PFSK-1 (cell line): ENCODE measurements at regions not wholly inside any gene's neighbourhood (a gene's known extent, or its start where the extent isn't known, plus 50 kb on each side); places are given as distances from the start of the nearest gene placed in this dataset.

ENCODE experiments used
- FOXP2 ChIP-seq: optimal IDR thresholded peaks from 2 replicates; pipeline ENCODE3; 2011; ENCODE audit warnings: borderline replicate concordance, control low read depth, inconsistent platforms; ENCODE audit not compliant: insufficient read depth; ENCODE audit errors: extremely low read length, extremely low read depth
- POLR2AphosphoS5 ChIP-seq: IDR thresholded peaks from 2 replicates; pipeline ENCODE4 v1.6.1; 2012; ENCODE audit warnings: low read depth, mild to moderate bottlenecking, control low read depth, low read length, moderate library complexity
- REST ChIP-seq, 2 experiments: IDR thresholded peaks; 2 replicates each; pipeline versions ENCODE4 v1.6.1 to v1.8.0; 2011 to 2012; ENCODE audit warnings: low read depth in 2 of 2, low read length in 2 of 2, control low read depth in 1 of 2, inconsistent platforms in 1 of 2, mild to moderate bottlenecking in 1 of 2, moderate library complexity in 1 of 2; ENCODE audit not compliant: insufficient read depth in 1 of 2
- SIN3A ChIP-seq: IDR thresholded peaks from 2 replicates; pipeline ENCODE4 v1.6.1; 2012; ENCODE audit warnings: mild to moderate bottlenecking, low read length, moderate library complexity, borderline replicate concordance; ENCODE audit not compliant: insufficient read depth
- TAF1 ChIP-seq: IDR thresholded peaks from 2 replicates; pipeline ENCODE4 v1.6.1; 2012; ENCODE audit warnings: low read length, control low read depth, borderline replicate concordance; ENCODE audit not compliant: insufficient read depth

DNA sequence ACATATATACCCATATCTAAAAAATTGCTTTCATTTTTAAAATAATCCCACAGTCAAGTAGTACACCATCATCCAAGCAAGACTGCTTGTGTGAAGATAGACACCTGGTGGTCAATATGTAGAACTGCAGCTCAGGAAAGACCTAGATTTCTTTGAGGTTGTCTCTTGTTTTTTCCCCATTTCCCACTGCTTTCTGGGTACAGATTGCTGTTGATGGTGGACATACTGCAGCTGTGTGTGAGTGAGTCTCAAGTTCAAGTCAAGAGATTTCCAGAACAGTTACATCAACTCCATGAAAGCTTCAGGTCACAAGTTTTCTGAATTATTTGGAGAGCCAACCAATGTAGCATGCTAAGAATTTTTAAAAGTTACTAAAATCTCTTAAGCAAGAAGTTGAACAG is 306.4 kb downstream of the DUSP10 start:
- TF ChIP-seq SIN3A = no peak
- TF ChIP-seq REST (IDR thresholded peaks at IDR 0.05; ENCODE audit: insufficient read depth in 1 of 2, low read depth in 2 of 2, low read length in 2 of 2) = no peak
- TF ChIP-seq POLR2AphosphoS5 = no peak
- TF ChIP-seq TAF1 = no peak
- no peak for TF ChIP-seq FOXP2
